ENCODE measurements at regions not wholly inside any gene's neighbourhood (a gene's known extent, or its start where the extent isn't known, plus 50 kb on each side); places are given as distances from the start of the nearest gene placed in this dataset.

GRCh38 chr4:183812567-183812966 lies 92.5 kb upstream of the STOX2 start:
- Histone ChIP-seq H3K4me3 (ENCODE audit: control insufficient read depth in 2 of 3, extremely low read depth in 1 of 3, insufficient read depth in 2 of 3, low read depth in 1 of 3, low read length in 3 of 3) (no peak overlapping the region), H3K79me2 (ENCODE audit: control insufficient read depth, insufficient read depth, low read length) (no peaks in the 10 kb centered on the region), H3K4me1 (ENCODE audit: control insufficient read depth, extremely low read depth, insufficient read depth, low read length) (no peaks in the 10 kb centered on the region), H4K20me1 (ENCODE audit: control insufficient read depth, extremely low read depth, insufficient read depth, low read length) (no peaks in the 10 kb centered on the region), H3K36me3 (ENCODE audit: control insufficient read depth in 2 of 2, extremely low read depth in 1 of 2, insufficient read depth in 2 of 2, low read length in 2 of 2) (no peaks in the 10 kb centered on the region), H3K9ac (ENCODE audit: control insufficient read depth, extremely low read depth, insufficient read depth, low read length) (no peak overlapping the region), H3K9me3 (ENCODE audit: control insufficient read depth, low read depth, low read length) (no peaks in the 10 kb centered on the region), H3K9me1 (ENCODE audit: control insufficient read depth, extremely low read depth, insufficient read depth, low read length) (no peaks in the 10 kb centered on the region), H3K27me3 (ENCODE audit: control insufficient read depth, extremely low read depth, insufficient read depth, low read length) (no peaks in the 10 kb centered on the region), H3K27ac (ENCODE audit: control insufficient read depth, insufficient read depth, low read length) (no peak overlapping the region), H3K4me2 (ENCODE audit: control insufficient read depth, extremely low read depth, insufficient read depth, low read depth, low read length) (no peak overlapping the region), H2AFZ (ENCODE audit: control insufficient read depth, low read length) (no peak overlapping the region)
- DNase-seq (ENCODE audit: low read depth, low spot score) = no peak
- dilution Hi-C loops (cut with MboI; ENCODE audit: extremely low pct_ligation_motif_present, low sequenced_read_pairs) = no loop called here
- TF ChIP-seq, protein P1, sequence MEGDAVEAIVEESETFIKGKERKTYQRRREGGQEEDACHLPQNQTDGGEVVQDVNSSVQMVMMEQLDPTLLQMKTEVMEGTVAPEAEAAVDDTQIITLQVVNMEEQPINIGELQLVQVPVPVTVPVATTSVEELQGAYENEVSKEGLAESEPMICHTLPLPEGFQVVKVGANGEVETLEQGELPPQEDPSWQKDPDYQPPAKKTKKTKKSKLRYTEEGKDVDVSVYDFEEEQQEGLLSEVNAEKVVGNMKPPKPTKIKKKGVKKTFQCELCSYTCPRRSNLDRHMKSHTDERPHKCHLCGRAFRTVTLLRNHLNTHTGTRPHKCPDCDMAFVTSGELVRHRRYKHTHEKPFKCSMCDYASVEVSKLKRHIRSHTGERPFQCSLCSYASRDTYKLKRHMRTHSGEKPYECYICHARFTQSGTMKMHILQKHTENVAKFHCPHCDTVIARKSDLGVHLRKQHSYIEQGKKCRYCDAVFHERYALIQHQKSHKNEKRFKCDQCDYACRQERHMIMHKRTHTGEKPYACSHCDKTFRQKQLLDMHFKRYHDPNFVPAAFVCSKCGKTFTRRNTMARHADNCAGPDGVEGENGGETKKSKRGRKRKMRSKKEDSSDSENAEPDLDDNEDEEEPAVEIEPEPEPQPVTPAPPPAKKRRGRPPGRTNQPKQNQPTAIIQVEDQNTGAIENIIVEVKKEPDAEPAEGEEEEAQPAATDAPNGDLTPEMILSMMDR (optimal IDR thresholded peaks at IDR 0.05 in 1 of 3, IDR thresholded peaks at IDR 0.05 in 1 of 3, conservative IDR thresholded peaks at IDR 0.05 in 1 of 3; ENCODE audit: extremely low read depth in 1 of 3, insufficient read depth in 2 of 3, low read length in 3 of 3) = no peak
- no peak for TF ChIP-seq EZH2 (IDR thresholded peaks at IDR 0.05; ENCODE audit: low read length)
- FAIRE-seq = no peak

- Histone ChIP-seq H3K9ac (ENCODE audit: control insufficient read depth, extremely low read depth, insufficient read depth, low read length) (no peak overlapping the region), H3K4me3 (ENCODE audit: control insufficient read depth in 2 of 3, extremely low read depth in 1 of 3, insufficient read depth in 2 of 3, low read depth in 1 of 3, low read length in 3 of 3) (no peak overlapping the region), H3K36me3 (ENCODE audit: control insufficient read depth in 2 of 2, extremely low read depth in 1 of 2, insufficient read depth in 2 of 2, low read length in 2 of 2) (no peaks in the 10 kb centered on the region), H3K4me2 (ENCODE audit: control insufficient read depth, extremely low read depth, insufficient read depth, low read depth, low read length) (no peak overlapping the region), H3K27me3 (ENCODE audit: control insufficient read depth, extremely low read depth, insufficient read depth, low read length) (no peaks in the 10 kb centered on the region), H4K20me1 (ENCODE audit: control insufficient read depth, extremely low read depth, insufficient read depth, low read length) (no peaks in the 10 kb centered on the region), H3K4me1 (ENCODE audit: control insufficient read depth, extremely low read depth, insufficient read depth, low read length) (no peaks in the 10 kb centered on the region), H3K9me1 (ENCODE audit: control insufficient read depth, extremely low read depth, insufficient read depth, low read length) (no peaks in the 10 kb centered on the region), H2AFZ (ENCODE audit: control insufficient read depth, low read length) (no peak overlapping the region), H3K79me2 (ENCODE audit: control insufficient read depth, insufficient read depth, low read length) (no peaks in the 10 kb centered on the region), H3K9me3 (ENCODE audit: control insufficient read depth, low read depth, low read length) (no peaks in the 10 kb centered on the region), H3K27ac (ENCODE audit: control insufficient read depth, insufficient read depth, low read length) (no peak overlapping the region)
- DNase-seq (ENCODE audit: low read depth, low spot score) = no peak
- no peak for FAIRE-seq
- dilution Hi-C loops (cut with MboI; ENCODE audit: extremely low pct_ligation_motif_present, low sequenced_read_pairs) = no loop called here
- no peak for TF ChIP-seq EZH2 (IDR thresholded peaks at IDR 0.05; ENCODE audit: low read length)
- TF ChIP-seq, protein P1 (optimal IDR thresholded peaks at IDR 0.05 in 1 of 3, IDR thresholded peaks at IDR 0.05 in 1 of 3, conservative IDR thresholded peaks at IDR 0.05 in 1 of 3; ENCODE audit: extremely low read depth in 1 of 3, insufficient read depth in 2 of 3, low read length in 3 of 3) = no peak
Measured at GRCh38 chr4:183814461-183814860, 90.6 kb upstream of the STOX2 start.

All from keratinocyte (primary cell).